Sigmoid colon (tissue), 4 donors: ENCODE measurements at regions not wholly inside any gene's neighbourhood (a gene's known extent, or its start where the extent isn't known, plus 50 kb on each side); places are given as distances from the start of the nearest gene placed in this dataset.

ENCODE experiments used
- CTCF ChIP-seq, 4 experiments: fragments of 450-650 bp in 3 of 4; fragments of 200-600 bp in 1 of 4; IDR thresholded peaks; one replicate each; pipeline ENCODE4 v1.5.1; 2016 to 2019; ENCODE audit warnings: antibody characterized with exemption in 4 of 4, mild to moderate bottlenecking in 3 of 4, moderate library complexity in 2 of 4
- EP300 ChIP-seq, 4 donors: sonication (generic); formaldehyde crosslinking; IDR thresholded peaks; one replicate each; pipeline ENCODE4 v1.6.1; 2017; ENCODE audit warnings: antibody characterized with exemption in 4 of 4
- POLR2A ChIP-seq, 2 donors: fragments of 450-650 bp; IDR thresholded peaks; one replicate each; pipeline ENCODE4 v1.6.1; 2016; ENCODE audit warnings: antibody characterized with exemption in 2 of 2, mild to moderate bottlenecking in 2 of 2, moderate library complexity in 2 of 2
- POLR2AphosphoS5 ChIP-seq, 4 donors: sonication (generic); formaldehyde crosslinking; IDR thresholded peaks; one replicate each; pipeline ENCODE4 v1.6.1; 2017; ENCODE audit warnings: antibody characterized with exemption in 4 of 4

- TF ChIP-seq CTCF (IDR thresholded peaks at IDR 0.05) (no peak), POLR2AphosphoS5 (IDR thresholded peaks at IDR 0.05) (no peak), POLR2A (IDR thresholded peaks at IDR 0.05) (no peak), EP300 (IDR thresholded peaks at IDR 0.05) (no peak)
Observed at GRCh38 chr7:115267503-115267902, 345.6 kb downstream of the MDFIC start.
